ENCODE measurements at regions not wholly inside any gene's neighbourhood (a gene's known extent, or its start where the extent isn't known, plus 50 kb on each side); places are given as distances from the start of the nearest gene placed in this dataset.

- no peak for TF ChIP-seq CTCF (IDR thresholded peaks at IDR 0.05)
- no peak for TF ChIP-seq EZH2 (IDR thresholded peaks at IDR 0.05; ENCODE audit: borderline replicate concordance, insufficient read depth, low read depth, low read length, poor library complexity, severe bottlenecking)
These were observed 205.9 kb downstream of the NXNL2 start for GRCh38 chr9:88740844-88741243.

Data from B cell (primary cell).